HEK293T (cell line): ENCODE measurements at regions not wholly inside any gene's neighbourhood (a gene's known extent, or its start where the extent isn't known, plus 50 kb on each side); places are given as distances from the start of the nearest gene placed in this dataset.

ENCODE experiments used
- CTCF ChIA-PET: fragments of 350-600 bp; formaldehyde crosslinking; extraction: SDS; loops from one replicate; lab custom pipeline; 2021; ENCODE audit warnings: antibody characterized with exemption, inconsistent platforms; lab: Yijun Ruan, JAX
- POLR2A ChIA-PET: fragments of 350-600 bp; formaldehyde crosslinking; extraction: SDS; loops from one replicate; lab custom pipeline; 2020; ENCODE audit warnings: antibody characterized with exemption, inconsistent platforms; lab: Yijun Ruan, JAX
- DNase-seq: peaks from one replicate; pipeline ENCODE4 v3.0.0; 2012; ENCODE audit warnings: mixed read lengths; ENCODE audit errors: extremely low spot score
- ARNT ChIP-seq: fragments of 450-650 bp; IDR thresholded peaks from 2 replicates; pipeline ENCODE4 v1.6.1; 2017; ENCODE audit warnings: mild to moderate bottlenecking
- BHLHE40 ChIP-seq: fragments of 450-650 bp; IDR thresholded peaks from 2 replicates; pipeline ENCODE4 v1.6.1; 2016; ENCODE audit warnings: mild to moderate bottlenecking, moderate library complexity, borderline replicate concordance
- CTBP1 ChIP-seq: fragments of 450-650 bp; IDR thresholded peaks from 2 replicates; pipeline ENCODE4 v1.6.1; 2016; ENCODE audit warnings: borderline replicate concordance
- ELF4 ChIP-seq: fragments of 450-650 bp; IDR thresholded peaks from 2 replicates; pipeline ENCODE4 v1.6.1; 2017; ENCODE audit warnings: antibody characterized with exemption
- FOXA1 ChIP-seq: fragments of 450-650 bp; IDR thresholded peaks from 2 replicates; pipeline ENCODE4 v1.6.1; 2016; ENCODE audit warnings: mild to moderate bottlenecking
- FOXK2 ChIP-seq: fragments of 450-650 bp; IDR thresholded peaks from 2 replicates; pipeline ENCODE4 v1.6.1; 2016; ENCODE audit warnings: mild to moderate bottlenecking
- FOXM1 ChIP-seq: fragments of 450-650 bp; IDR thresholded peaks from 2 replicates; pipeline ENCODE4 v1.6.1; 2017; ENCODE audit warnings: mild to moderate bottlenecking, borderline replicate concordance
- HDGF ChIP-seq: fragments of 450-650 bp; IDR thresholded peaks from 2 replicates; pipeline ENCODE4 v1.6.1; 2017; ENCODE audit warnings: antibody characterized with exemption, borderline replicate concordance
- L3MBTL2 ChIP-seq: fragments of 450-650 bp; conservative IDR thresholded peaks from 2 replicates; pipeline ENCODE4 v1.6.1; 2016; ENCODE audit warnings: mild to moderate bottlenecking
- LEF1 ChIP-seq: fragments of 450-650 bp; IDR thresholded peaks from 2 replicates; pipeline ENCODE4 v1.6.1; 2017; ENCODE audit warnings: mild to moderate bottlenecking, borderline replicate concordance
- NFRKB ChIP-seq: fragments of 450-650 bp; IDR thresholded peaks from 2 replicates; pipeline ENCODE4 v1.6.1; 2016; ENCODE audit warnings: mild to moderate bottlenecking, moderate library complexity
- PKNOX1 ChIP-seq: fragments of 450-650 bp; IDR thresholded peaks from 2 replicates; pipeline ENCODE4 v1.6.1; 2016
- SP1 ChIP-seq: fragments of 450-650 bp; IDR thresholded peaks from 2 replicates; pipeline ENCODE4 v1.6.1; 2017
- SUZ12 ChIP-seq: fragments of 450-650 bp; IDR thresholded peaks from 2 replicates; pipeline ENCODE4 v1.6.1; 2016; ENCODE audit warnings: mild to moderate bottlenecking
- TARDBP ChIP-seq: fragments of 450-650 bp; IDR thresholded peaks from 2 replicates; pipeline ENCODE4 v1.6.1; 2016
- ZNF384 ChIP-seq: fragments of 450-650 bp; IDR thresholded peaks from 2 replicates; pipeline ENCODE4 v1.6.1; 2016

GRCh38 chr6:137665342-137665934, 171.2 kb upstream of the OLIG3 start:
- TF ChIP-seq ZNF384 = peak; percentile 66
- TF ChIP-seq ELF4 = no peak
- TF ChIP-seq PKNOX1 = peak; percentile 98
- TF ChIP-seq FOXA1 = peak; percentile 90
- TF ChIP-seq SUZ12 = no peak
- no peak; the same call in none of the 2 replicates for TF ChIP-seq FOXM1
- TF ChIP-seq BHLHE40 = no peak
- TF ChIP-seq L3MBTL2 = peak; percentile 52; the same call in 1 of the 2 replicates
- no peak for TF ChIP-seq SP1
- TF ChIP-seq ARNT = peak; percentile 100
- TF ChIP-seq HDGF = no peak
- TF ChIP-seq NFRKB = no peak
- TF ChIP-seq FOXK2 = peak; percentile 90
- TF ChIP-seq CTBP1 = peak; percentile 100
- TF ChIP-seq TARDBP = peak; percentile 67; the same call in 1 of the 2 replicates
- peak; percentile 97 for TF ChIP-seq LEF1
- ChIA-PET POLR2A (no interaction called here), CTCF (interaction anchor here (0.9 kb wide), 1 partner anchor 10 kb away, joined by 4 read pairs; no protein-coding TSS in a partner anchor)
- DNase-seq = peak; percentile 73

GRCh38 chr6:137666202-137666774, 172.1 kb upstream of the OLIG3 start:
- CTCF ChIA-PET = interaction anchor here (0.6 kb wide), 1 partner anchor 9 kb away, joined by 3 read pairs; no protein-coding TSS in a partner anchor
- POLR2A ChIA-PET = no interaction called here
- no peak for TF ChIP-seq CTBP1
- no peak for TF ChIP-seq FOXA1
- TF ChIP-seq L3MBTL2 = no peak
- TF ChIP-seq ELF4 = no peak
- no peak for TF ChIP-seq TARDBP
- TF ChIP-seq NFRKB = no peak
- TF ChIP-seq FOXM1 = no peak
- TF ChIP-seq BHLHE40 = no peak
- no peak for TF ChIP-seq ARNT
- TF ChIP-seq FOXK2 = no peak
- TF ChIP-seq SP1 = no peak
- DNase-seq = no peak

- POLR2A ChIA-PET = no interaction called here
- CTCF ChIA-PET = no interaction called here
- no peak for TF ChIP-seq SP1
- no peak for TF ChIP-seq L3MBTL2
- no peak for TF ChIP-seq HDGF
- no peak for TF ChIP-seq LEF1
- TF ChIP-seq FOXM1 = no peak
- no peak for TF ChIP-seq CTBP1
- no peak for TF ChIP-seq SUZ12
- TF ChIP-seq ZNF384 = no peak
- DNase-seq = no peak
Observed at GRCh38 chr6:137673603-137674002, 179.4 kb upstream of the OLIG3 start.

GRCh38 chr6:137676888-137677287, 182.7 kb upstream of the OLIG3 start:
- DNase-seq = no peak
- POLR2A ChIA-PET = no interaction called here
- TF ChIP-seq CTBP1 (no peak), FOXK2 (no peak), TARDBP (no peak), NFRKB (no peak), FOXA1 (no peak), HDGF (no peak), ARNT (no peak), ZNF384 (no peak), ELF4 (no peak), FOXM1 (no peak), BHLHE40 (no peak)
- CTCF ChIA-PET = no interaction called here

- ChIA-PET POLR2A (no interaction called here), CTCF (interaction anchor here (0.6 kb wide), 1 partner anchor 20 kb away, joined by 3 read pairs; no protein-coding TSS in a partner anchor)
- DNase-seq = no peak
- TF ChIP-seq LEF1 (no peak), NFRKB (no peak), FOXM1 (no peak), PKNOX1 (no peak), BHLHE40 (no peak), SUZ12 (no peak), ARNT (no peak), HDGF (no peak), TARDBP (no peak)
Observed at GRCh38 chr6:137677709-137678108, 183.5 kb upstream of the OLIG3 start.

- POLR2A ChIA-PET = no interaction called here
- no peak for TF ChIP-seq FOXK2
- no peak for TF ChIP-seq HDGF
- TF ChIP-seq PKNOX1 = no peak
- TF ChIP-seq FOXM1 = no peak
- no peak for TF ChIP-seq L3MBTL2
- no peak for TF ChIP-seq ZNF384
- TF ChIP-seq CTBP1 = no peak
- TF ChIP-seq LEF1 = no peak
- no peak for TF ChIP-seq SP1
- TF ChIP-seq NFRKB = no peak
- TF ChIP-seq TARDBP = no peak
- TF ChIP-seq SUZ12 = no peak
- no peak for TF ChIP-seq FOXA1
- no peak for TF ChIP-seq BHLHE40
- TF ChIP-seq ARNT = no peak
- TF ChIP-seq ELF4 = no peak
- CTCF ChIA-PET = interaction anchor here (0.6 to 0.8 kb wide), 2 partner anchors 21 to 267 kb away, joined by 3 read pairs; no protein-coding TSS in a partner anchor
- no peak for DNase-seq
Observed at GRCh38 chr6:137678451-137678850, 184.3 kb upstream of the OLIG3 start.
